Lower lobe of right lung (tissue), 2 donors: ENCODE measurements at regions not wholly inside any gene's neighbourhood (a gene's known extent, or its start where the extent isn't known, plus 50 kb on each side); places are given as distances from the start of the nearest gene placed in this dataset.
A peak's percentile ranks its signal among the peaks of the same experiment; 100 is the strongest.

Source experiments
- ATAC-seq, 2 donors: fragments of 200-7000 bp; cut with Tn5 transposase; one replicate each; pipeline ENCODE4 v1.9.1; 2020 to 2022; ENCODE audit warnings: mild to moderate bottlenecking in 2 of 2, moderate library complexity in 2 of 2
- DNase-seq: peaks from one replicate; pipeline ENCODE4 v3.0.0-alpha.2; 2020
- H3K27ac ChIP-seq: fragments of 200-600 bp; one replicate; pipeline ENCODE4 v1.8.0; 2022
- H3K27me3 ChIP-seq: fragments of 200-600 bp; one replicate; pipeline ENCODE4 v1.8.0; 2022; ENCODE audit warnings: low read depth
- H3K36me3 ChIP-seq: fragments of 200-600 bp; one replicate; pipeline ENCODE4 v1.8.0; 2022; ENCODE audit warnings: mild to moderate bottlenecking
- H3K4me1 ChIP-seq: fragments of 200-600 bp; one replicate; pipeline ENCODE4 v1.8.0; 2022
- H3K4me3 ChIP-seq: fragments of 200-600 bp; one replicate; pipeline ENCODE4 v1.8.0; 2022; ENCODE audit warnings: mild to moderate bottlenecking
- H3K9me3 ChIP-seq: fragments of 200-600 bp; one replicate; pipeline ENCODE4 v1.8.0; 2022
- CTCF ChIP-seq: fragments of 200-600 bp; IDR thresholded peaks from one replicate; pipeline ENCODE4 v1.8.0; 2022; ENCODE audit warnings: antibody characterized with exemption, mild to moderate bottlenecking
- intact Hi-C: fragments of 100-400 bp; cut with DNase I; formaldehyde crosslinking; loops from one replicate; pipeline ENCODE4 v1.11.0; 2022
- donor health status: DM: no; HTN: yes; CAD: no; lungs with severe emphysema.

GRCh38 chr20:17849901-17850683 is 118.5 kb downstream of the SNX5 start:
- no peaks in the 10 kb centered on the region for H3K36me3 ChIP-seq
- DNase-seq, result peak; percentile 53
- no peak for TF ChIP-seq CTCF
- peak; percentile 68 to 72 for ATAC-seq
- H3K27ac ChIP-seq, result peak overlapping the region; percentile 61
- H3K4me1 ChIP-seq, result peaks cover 22% of the 10 kb centered on the region
- H3K4me3 ChIP-seq, result no peak overlapping the region
- H3K9me3 ChIP-seq, result no peaks in the 10 kb centered on the region
- no peaks in the 10 kb centered on the region for H3K27me3 ChIP-seq
- intact Hi-C loops, result no loop called here

- H3K27ac ChIP-seq, result peak overlapping the region; percentile 53
- peaks cover 22% of the 10 kb centered on the region for H3K4me1 ChIP-seq
- intact Hi-C loops, result no loop called here
- no peak for DNase-seq
- H3K4me3 ChIP-seq, result no peak overlapping the region
- no peak for TF ChIP-seq CTCF
- no peaks in the 10 kb centered on the region for H3K9me3 ChIP-seq
- no peak for ATAC-seq
- no peaks in the 10 kb centered on the region for H3K36me3 ChIP-seq
- H3K27me3 ChIP-seq, result no peaks in the 10 kb centered on the region
Measured at GRCh38 chr20:17849138-17849900, 119.3 kb downstream of the SNX5 start.

GRCh38 chr20:17848249-17849048 is 120.1 kb downstream of the SNX5 start:
- Histone ChIP-seq H3K4me1 (peaks cover 30% of the 10 kb centered on the region), H3K27me3 (no peaks in the 10 kb centered on the region), H3K27ac (no peak overlapping the region), H3K4me3 (no peak overlapping the region), H3K36me3 (no peaks in the 10 kb centered on the region), H3K9me3 (no peaks in the 10 kb centered on the region)
- TF ChIP-seq CTCF, result no peak
- ATAC-seq (no peak), DNase-seq (no peak)
- intact Hi-C loops, result no loop called here

GRCh38 chr20:17845701-17846475 is 122.7 kb downstream of the SNX5 start:
- Histone ChIP-seq H3K27ac (peak overlapping the region; percentile 32), H3K36me3 (no peaks in the 10 kb centered on the region), H3K4me3 (no peak overlapping the region), H3K27me3 (no peaks in the 10 kb centered on the region), H3K4me1 (peaks cover 45% of the 10 kb centered on the region), H3K9me3 (no peaks in the 10 kb centered on the region)
- intact Hi-C loops, result no loop called here
- ATAC-seq (no peak), DNase-seq (no peak)
- TF ChIP-seq CTCF, result no peak
